ENCODE measurements at regions not wholly inside any gene's neighbourhood (a gene's known extent, or its start where the extent isn't known, plus 50 kb on each side); places are given as distances from the start of the nearest gene placed in this dataset.

GRCh38 chr21:20789729-20790500 is 208.3 kb upstream of the NCAM2 start:
- TF ChIP-seq CTCF (conservative IDR thresholded peaks at IDR 0.05; ENCODE audit: low read length) (no peak), EZH2phosphoT487 (IDR thresholded peaks at IDR 0.05; ENCODE audit: borderline replicate concordance, low read depth, low read length) (no peak)

Measured in OCI-LY7 (cell line).